Smooth muscle cell of the brain vasculature (primary cell): ENCODE measurements at regions not wholly inside any gene's neighbourhood (a gene's known extent, or its start where the extent isn't known, plus 50 kb on each side); places are given as distances from the start of the nearest gene placed in this dataset.

Experiments used
- DNase-seq: peaks from one replicate; pipeline ENCODE4 v3.0.0-alpha.2; 2012; ENCODE audit warnings: low read depth, low spot score

- DNase-seq: no peak
These were observed 84.4 kb upstream of the SYPL1 start for GRCh38 chr7:106196460-106197021.

- DNase-seq: no peak
These were observed 81.5 kb upstream of the SYPL1 start for GRCh38 chr7:106193661-106194060.

- DNase-seq: no peak
These were observed 78.6 kb upstream of the SYPL1 start for GRCh38 chr7:106190589-106191330.

DNA sequence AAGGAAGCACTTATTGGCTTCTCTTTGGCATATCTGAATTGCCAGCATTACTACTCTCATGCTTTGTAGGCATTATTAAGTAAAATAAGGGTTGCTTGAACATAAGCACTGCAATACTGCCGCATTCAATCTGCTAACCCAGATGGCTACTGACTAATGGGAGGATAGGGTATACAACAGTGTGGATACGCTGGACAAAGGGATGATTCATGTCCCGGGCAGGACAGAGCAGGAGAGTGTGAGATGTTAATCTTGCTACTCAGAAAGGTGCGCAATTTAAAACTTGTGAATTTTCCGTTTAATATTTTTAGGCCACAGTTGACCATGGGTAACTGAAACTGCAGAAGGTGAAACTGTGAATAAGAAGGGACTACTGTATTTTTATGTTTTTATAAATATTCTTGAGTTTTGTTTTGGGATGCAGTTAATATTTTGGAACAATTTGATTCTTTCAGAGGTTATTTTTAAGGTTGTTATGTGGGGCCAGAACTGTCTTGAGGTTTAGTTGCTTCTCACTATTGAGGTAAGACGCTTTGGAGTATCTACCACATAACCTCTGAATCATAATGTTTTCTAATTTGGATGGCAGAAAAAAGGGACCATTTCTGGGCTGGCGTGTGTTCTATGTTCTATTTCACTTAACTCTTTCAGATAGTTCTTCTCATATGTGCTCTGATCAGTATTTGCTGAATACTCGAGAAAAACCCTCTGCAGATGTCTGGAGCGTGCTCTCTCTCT, 75.7 kb upstream of the SYPL1 start:
- no peak for DNase-seq

DNA sequence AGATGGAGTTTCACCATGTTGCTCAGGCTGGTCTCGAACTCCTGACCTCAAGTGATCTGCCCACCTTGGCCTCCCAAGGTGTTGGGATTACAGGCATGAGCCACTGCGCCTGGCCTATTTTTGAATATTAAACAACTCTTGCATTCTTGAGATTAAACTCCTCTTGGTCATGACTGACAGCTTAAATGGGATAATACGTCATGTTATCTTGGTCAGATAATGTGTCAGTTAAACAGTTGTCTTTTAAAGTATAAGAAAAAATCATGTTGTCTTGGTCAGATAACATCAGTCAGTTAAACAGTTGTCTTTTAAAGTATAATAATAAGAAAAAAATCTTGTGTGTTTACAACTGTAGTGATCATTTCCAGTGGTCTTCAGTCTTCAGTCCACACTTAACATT, 73.6 kb upstream of the SYPL1 start:
- DNase-seq: no peak

- DNase-seq: no peak
These were observed 71.8 kb upstream of the SYPL1 start for GRCh38 chr7:106183952-106184351.

- no peak for DNase-seq
These were observed 70.8 kb upstream of the SYPL1 start for GRCh38 chr7:106182904-106183303.

DNA sequence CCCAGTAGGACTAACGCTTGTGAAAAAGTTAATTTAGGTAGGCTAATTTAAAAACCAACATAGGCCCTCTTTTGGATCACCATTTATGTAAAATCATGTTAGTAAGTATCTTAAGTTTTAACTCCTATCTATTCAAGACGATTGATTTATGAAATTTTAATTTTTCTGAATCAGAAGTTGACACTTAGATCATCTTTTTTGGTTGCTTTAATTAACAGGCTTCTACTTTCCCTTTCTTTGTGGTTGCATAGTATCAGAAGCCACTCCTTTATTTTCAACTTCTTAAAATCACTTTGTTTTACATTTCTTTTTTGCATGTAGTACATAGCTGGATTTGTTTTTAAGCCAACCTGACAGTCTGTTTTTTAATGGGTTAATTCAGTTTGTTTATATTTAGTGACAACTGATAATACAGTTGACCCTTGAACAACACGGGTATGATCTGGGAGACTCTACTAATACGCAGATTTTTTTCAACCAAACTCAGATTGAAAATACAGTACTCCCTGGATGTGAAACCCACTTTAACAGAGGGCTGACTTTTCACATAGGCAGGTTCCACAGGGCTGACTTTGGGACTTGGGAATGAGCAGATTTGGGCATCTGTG, 69.7 kb upstream of the SYPL1 start:
- no peak for DNase-seq

DNA sequence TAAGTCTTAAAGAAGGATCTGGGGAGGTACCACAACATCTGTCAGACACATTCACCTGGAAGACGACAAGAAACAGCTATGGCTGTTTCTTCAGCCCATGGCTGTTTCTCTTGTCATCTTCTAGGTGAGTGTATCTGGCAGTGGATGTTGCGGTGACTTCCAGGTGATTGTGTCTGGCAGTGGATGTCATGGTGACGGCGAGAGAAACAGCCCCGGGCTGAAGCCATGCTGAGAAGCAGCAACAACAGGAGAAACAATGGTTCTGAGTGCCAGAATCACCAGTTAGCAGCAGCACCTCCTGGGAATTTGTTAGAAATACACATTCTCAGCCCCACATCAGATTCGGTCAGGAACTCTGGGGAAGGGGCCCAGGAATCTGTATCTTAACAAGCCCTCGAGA, 68.6 kb upstream of the SYPL1 start:
- no peak for DNase-seq

DNA sequence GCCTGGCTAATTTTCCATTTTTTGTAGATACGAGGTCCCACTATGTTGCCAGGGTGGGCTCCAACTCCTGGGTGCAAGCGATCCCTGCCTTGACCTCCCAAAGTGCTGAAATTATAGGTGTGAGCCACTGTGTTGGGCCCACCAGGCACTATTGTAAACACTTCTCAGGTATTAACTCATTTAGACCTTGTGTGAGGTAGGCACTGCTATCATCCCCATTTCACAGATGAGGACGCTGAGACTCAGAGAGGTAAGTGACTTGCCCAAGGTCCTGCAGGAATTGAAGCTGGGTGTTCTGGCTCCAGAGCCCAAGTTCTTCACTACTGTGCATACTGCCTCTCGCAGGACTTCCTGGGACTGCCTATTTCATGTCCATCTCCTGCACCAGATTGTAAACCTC, 67.1 kb upstream of the SYPL1 start:
- no peak for DNase-seq

GRCh38 chr7:106178593-106179134, 66.6 kb upstream of the SYPL1 start:
- DNase-seq: peak; percentile 35

- no peak for DNase-seq
These were observed 65.9 kb upstream of the SYPL1 start for GRCh38 chr7:106177738-106178592.

DNA sequence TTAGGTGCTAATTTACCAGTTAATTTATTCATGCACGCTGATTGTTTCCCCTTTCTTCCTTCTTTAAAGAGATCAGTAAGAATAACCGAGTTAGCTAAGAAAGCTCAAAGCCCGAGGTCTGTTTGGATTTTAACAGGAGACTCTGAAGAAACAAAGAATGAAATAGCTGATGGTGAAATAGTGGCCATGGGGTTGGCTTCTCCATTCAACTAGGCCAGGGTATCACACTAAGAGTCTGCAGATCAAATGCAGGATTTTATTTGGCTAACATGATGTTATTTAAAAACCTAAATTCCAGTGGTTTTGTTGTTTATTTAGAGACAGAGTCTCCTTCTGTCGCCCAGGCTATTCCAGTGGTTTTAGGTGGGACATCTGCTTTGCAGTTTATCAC, 65.2 kb upstream of the SYPL1 start:
- no peak for DNase-seq

GRCh38 chr7:106176414-106177299, 64.5 kb upstream of the SYPL1 start:
- peak; percentile 65 for DNase-seq

DNA sequence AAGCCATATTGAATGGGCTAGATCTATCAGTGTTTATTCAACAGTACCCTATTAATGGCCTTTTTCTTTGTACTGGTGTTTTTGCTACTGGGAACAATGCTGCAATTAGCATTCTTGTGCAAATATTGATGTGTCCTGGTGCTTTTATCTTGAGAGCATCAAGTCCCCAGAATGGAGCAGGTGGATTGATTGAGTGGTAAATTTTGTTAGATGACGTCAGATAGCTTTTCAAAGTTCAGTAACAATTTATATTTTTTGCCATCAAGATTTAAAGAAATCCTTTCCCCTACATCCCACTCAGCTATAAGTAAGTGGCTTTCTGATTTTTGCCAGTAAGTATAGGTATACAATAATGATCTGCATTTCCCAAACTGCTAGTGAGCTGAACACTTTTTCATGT, 63.4 kb upstream of the SYPL1 start:
- DNase-seq: no peak

DNA sequence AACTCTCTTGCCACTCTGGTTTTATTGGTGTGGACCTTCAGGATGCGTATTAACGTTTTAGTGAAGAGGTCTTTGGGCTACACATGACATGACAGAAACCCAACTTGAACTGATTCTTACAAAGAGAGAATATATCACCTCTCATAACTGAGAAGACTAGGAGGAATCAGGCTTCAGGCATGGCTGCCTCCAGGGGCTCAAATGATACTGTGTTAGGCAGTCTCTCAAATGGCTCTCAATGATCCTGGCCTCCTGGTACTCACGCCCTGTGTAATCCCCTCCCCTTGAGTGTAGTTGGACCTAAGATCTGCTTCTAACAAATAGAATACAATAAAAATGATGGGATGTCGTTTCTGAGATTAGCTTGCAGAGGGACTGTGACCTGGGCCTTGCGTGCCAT, 58.5 kb upstream of the SYPL1 start:
- DNase-seq: no peak

GRCh38 chr7:106169821-106170610, 57.9 kb upstream of the SYPL1 start:
- DNase-seq: no peak

DNA sequence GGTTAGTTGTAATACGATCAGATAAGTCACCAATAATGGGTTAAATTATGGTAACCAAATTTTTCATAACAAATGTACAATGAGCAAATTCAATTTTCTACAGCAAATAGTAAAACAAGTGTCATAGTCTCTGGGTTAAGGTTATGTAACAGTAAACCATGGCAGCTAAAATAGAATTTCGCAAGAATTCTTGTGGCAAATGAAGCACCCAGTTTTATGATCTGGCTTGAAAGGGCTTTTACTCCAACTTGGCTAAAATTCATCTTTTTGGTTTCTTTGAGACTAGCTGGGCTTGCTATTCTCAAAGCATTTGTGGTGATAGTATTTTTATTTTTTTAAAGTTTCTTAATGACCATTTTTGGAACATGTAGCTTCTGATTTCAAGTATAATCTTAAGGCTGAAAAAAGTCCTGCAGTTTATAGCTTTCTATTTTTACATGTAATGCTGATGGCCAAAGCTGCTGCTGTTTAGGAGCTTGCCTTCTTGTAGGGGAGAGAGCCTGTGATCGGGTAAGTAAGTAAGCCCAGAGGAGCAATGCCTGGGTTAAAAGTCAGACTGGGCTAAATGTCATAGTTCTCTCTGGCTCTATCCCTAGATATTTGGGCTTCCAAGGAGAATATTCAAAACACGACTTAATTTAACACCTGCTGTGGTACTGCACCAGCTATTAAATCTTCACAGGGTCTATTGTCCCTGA, 55.5 kb upstream of the SYPL1 start:
- DNase-seq: no peak
